Loucy (cell line): ENCODE measurements at regions not wholly inside any gene's neighbourhood (a gene's known extent, or its start where the extent isn't known, plus 50 kb on each side); places are given as distances from the start of the nearest gene placed in this dataset.

Experiments
- H2AFZ ChIP-seq: fragments of 200-600 bp; sonication (generic); 2 replicates; pipeline ENCODE4 v1.6.0; 2016; ENCODE audit warnings: antibody characterized with exemption, mild to moderate bottlenecking, low read length, moderate library complexity
- H3F3A ChIP-seq: fragments of 200-600 bp; 2 replicates; pipeline ENCODE4 v1.6.0; 2016; ENCODE audit warnings: antibody characterized with exemption, low read depth, mild to moderate bottlenecking
- H3K27me3 ChIP-seq: fragments of 200-600 bp; sonication (generic); 2 replicates; pipeline ENCODE4 v1.6.1; 2014; ENCODE audit warnings: low read length, mild to moderate bottlenecking; ENCODE audit not compliant: insufficient read depth, poor library complexity, severe bottlenecking
- H3K36me3 ChIP-seq: fragments of 200-600 bp; sonication (generic); 2 replicates; pipeline ENCODE4 v1.6.1; 2016; ENCODE audit warnings: low read length; ENCODE audit not compliant: insufficient read depth
- H3K4me1 ChIP-seq: fragments of 200-600 bp; sonication (generic); 2 replicates; pipeline ENCODE4 v1.5.1; 2014; ENCODE audit warnings: low read length, mild to moderate bottlenecking; ENCODE audit not compliant: insufficient read depth, poor library complexity, severe bottlenecking
- H3K4me2 ChIP-seq: fragments of 200-600 bp; sonication (generic); 2 replicates; pipeline ENCODE4 v1.6.0; 2014; ENCODE audit warnings: antibody characterized with exemption, low read length, low read depth, mild to moderate bottlenecking; ENCODE audit not compliant: poor library complexity, severe bottlenecking
- H3K4me3 ChIP-seq: fragments of 200-600 bp; sonication (generic); 2 replicates; pipeline ENCODE4 v1.5.1; 2014; ENCODE audit warnings: low read length, mild to moderate bottlenecking, mixed read lengths; ENCODE audit not compliant: poor library complexity, severe bottlenecking
- H3K79me2 ChIP-seq: fragments of 200-600 bp; sonication (generic); 2 replicates; pipeline ENCODE4 v1.6.1; 2014; ENCODE audit warnings: low read length; ENCODE audit not compliant: insufficient read depth
- H3K9ac ChIP-seq: fragments of 200-600 bp; sonication (generic); 2 replicates; pipeline ENCODE4 v1.6.0; 2014; ENCODE audit warnings: mild to moderate bottlenecking, low read depth, low read length, moderate library complexity; ENCODE audit not compliant: poor library complexity, severe bottlenecking
- H3K9me2 ChIP-seq: fragments of 200-600 bp; sonication (generic); replicated peaks from 2 replicates; pipeline ENCODE4 v1.6.1; 2016; ENCODE audit warnings: low read depth, low read length, mixed read lengths
- H3K9me3 ChIP-seq: fragments of 200-600 bp; sonication (generic); 2 replicates; pipeline ENCODE4 v1.6.1; 2014; ENCODE audit warnings: mild to moderate bottlenecking, antibody characterized with exemption, low read length, low read depth; ENCODE audit not compliant: insufficient read depth
- H4K20me1 ChIP-seq: fragments of 200-600 bp; sonication (generic); 2 replicates; pipeline ENCODE4 v1.6.0; 2014; ENCODE audit warnings: antibody characterized with exemption, low read length, mild to moderate bottlenecking; ENCODE audit not compliant: insufficient read depth, poor library complexity, severe bottlenecking
- CTCF ChIP-seq: fragments of 200-600 bp; sonication (generic); conservative IDR thresholded peaks from 2 replicates; pipeline ENCODE4 v1.5.1; 2014; ENCODE audit warnings: mild to moderate bottlenecking, antibody characterized with exemption, low read length
- EZH2phosphoT487 ChIP-seq: fragments of 200-600 bp; IDR thresholded peaks from 2 replicates; pipeline ENCODE4 v1.6.1; 2018; ENCODE audit warnings: antibody characterized with exemption, mild to moderate bottlenecking, moderate library complexity, borderline replicate concordance

- Histone ChIP-seq H2AFZ (no peak overlapping the region), H3K9me3 (no peaks in the 10 kb centered on the region), H3K36me3 (no peaks in the 10 kb centered on the region), H3K4me2 (no peak overlapping the region), H3K9ac (no peak overlapping the region), H3K9me2 (no peaks in the 10 kb centered on the region), H3K4me3 (no peak overlapping the region), H3K27me3 (no peaks in the 10 kb centered on the region), H3K4me1 (no peaks in the 10 kb centered on the region), H3K79me2 (no peaks in the 10 kb centered on the region), H3F3A (no peaks in the 10 kb centered on the region), H4K20me1 (no peaks in the 10 kb centered on the region)
- TF ChIP-seq CTCF (no peak), EZH2phosphoT487 (no peak)
These were observed 302.6 kb upstream of the C1orf87 start for GRCh38 chr1:60376196-60376595.

GRCh38 chr1:60374537-60374936 is 301.0 kb upstream of the C1orf87 start:
- Histone ChIP-seq H3K9ac (no peak overlapping the region), H3K79me2 (no peaks in the 10 kb centered on the region), H3K9me3 (no peaks in the 10 kb centered on the region), H3K27me3 (no peaks in the 10 kb centered on the region), H3K9me2 (no peaks in the 10 kb centered on the region), H2AFZ (no peak overlapping the region), H4K20me1 (no peaks in the 10 kb centered on the region), H3K4me3 (no peak overlapping the region), H3K36me3 (no peaks in the 10 kb centered on the region), H3K4me1 (no peaks in the 10 kb centered on the region), H3K4me2 (no peak overlapping the region), H3F3A (no peaks in the 10 kb centered on the region)
- TF ChIP-seq CTCF, result no peak
- TF ChIP-seq EZH2phosphoT487, result no peak

- Histone ChIP-seq H4K20me1 (no peaks in the 10 kb centered on the region), H3K4me3 (no peak overlapping the region), H3K4me1 (no peaks in the 10 kb centered on the region), H3K79me2 (no peaks in the 10 kb centered on the region), H3K9me3 (no peaks in the 10 kb centered on the region), H3K9ac (no peak overlapping the region), H3K27me3 (no peaks in the 10 kb centered on the region), H3F3A (no peaks in the 10 kb centered on the region), H2AFZ (no peak overlapping the region), H3K9me2 (no peaks in the 10 kb centered on the region), H3K36me3 (no peaks in the 10 kb centered on the region), H3K4me2 (no peak overlapping the region)
- no peak for TF ChIP-seq CTCF
- no peak for TF ChIP-seq EZH2phosphoT487
These were observed 294.0 kb upstream of the C1orf87 start for GRCh38 chr1:60367532-60367931.
